Spleen (tissue), 7 donors: ENCODE measurements at regions not wholly inside any gene's neighbourhood (a gene's known extent, or its start where the extent isn't known, plus 50 kb on each side); places are given as distances from the start of the nearest gene placed in this dataset.

Source experiments
- POLR2A ChIP-seq, 3 donors: fragments of 450-650 bp; IDR thresholded peaks; one replicate each; pipeline ENCODE4 v1.5.1; 2017; ENCODE audit warnings: antibody characterized with exemption in 3 of 3, mild to moderate bottlenecking in 1 of 3
- POLR2AphosphoS5 ChIP-seq, 3 donors: sonication (generic); formaldehyde crosslinking; IDR thresholded peaks; one replicate each; pipeline ENCODE4 v1.5.1; 2017; ENCODE audit warnings: antibody characterized with exemption in 3 of 3
- TF ChIP-seq, protein P1 (sequence below), 11 experiments: fragments of 200-600 bp in 7 of 11; fragments of 450-650 bp in 4 of 11; sonication (generic) in 4 of 11; IDR thresholded peaks in 8 of 11; conservative IDR thresholded peaks in 3 of 11; 1 replicate in 7 of 11; 2 replicates in 4 of 11; pipeline versions ENCODE4 v1.4.0 to v1.8.0; 2016 to 2021; ENCODE audit warnings: antibody characterized with exemption in 11 of 11, inconsistent platforms in 4 of 11, mild to moderate bottlenecking in 1 of 11
- donor health status: DM: no; HTN: no; CAD: no; lungs with moderate emphysema.
- donor health status: DM: no; HTN: no; CAD: no.
- donor health status: DM: no; HTN: no; CAD: no.

DNA sequence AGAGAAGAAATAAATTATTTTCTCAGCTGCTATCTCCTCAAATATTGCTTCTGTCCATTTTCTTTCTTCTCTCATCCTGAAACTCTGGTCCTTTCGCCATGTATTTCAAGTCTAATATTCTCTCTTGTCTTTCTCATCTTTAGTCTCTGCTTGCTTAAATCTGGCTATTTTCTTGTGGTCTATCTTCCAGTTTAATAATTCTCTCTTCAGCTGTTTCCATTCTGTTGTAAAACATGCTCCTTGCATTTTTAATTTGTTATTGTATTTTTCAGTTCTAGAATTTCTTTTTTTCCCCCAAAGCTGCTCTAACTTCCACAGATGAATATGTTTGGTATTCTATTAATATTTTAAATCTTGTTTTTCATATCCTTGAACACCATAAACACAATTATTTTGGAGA, 70.1 kb upstream of the TMPRSS2 start:
- TF ChIP-seq, protein P1, sequence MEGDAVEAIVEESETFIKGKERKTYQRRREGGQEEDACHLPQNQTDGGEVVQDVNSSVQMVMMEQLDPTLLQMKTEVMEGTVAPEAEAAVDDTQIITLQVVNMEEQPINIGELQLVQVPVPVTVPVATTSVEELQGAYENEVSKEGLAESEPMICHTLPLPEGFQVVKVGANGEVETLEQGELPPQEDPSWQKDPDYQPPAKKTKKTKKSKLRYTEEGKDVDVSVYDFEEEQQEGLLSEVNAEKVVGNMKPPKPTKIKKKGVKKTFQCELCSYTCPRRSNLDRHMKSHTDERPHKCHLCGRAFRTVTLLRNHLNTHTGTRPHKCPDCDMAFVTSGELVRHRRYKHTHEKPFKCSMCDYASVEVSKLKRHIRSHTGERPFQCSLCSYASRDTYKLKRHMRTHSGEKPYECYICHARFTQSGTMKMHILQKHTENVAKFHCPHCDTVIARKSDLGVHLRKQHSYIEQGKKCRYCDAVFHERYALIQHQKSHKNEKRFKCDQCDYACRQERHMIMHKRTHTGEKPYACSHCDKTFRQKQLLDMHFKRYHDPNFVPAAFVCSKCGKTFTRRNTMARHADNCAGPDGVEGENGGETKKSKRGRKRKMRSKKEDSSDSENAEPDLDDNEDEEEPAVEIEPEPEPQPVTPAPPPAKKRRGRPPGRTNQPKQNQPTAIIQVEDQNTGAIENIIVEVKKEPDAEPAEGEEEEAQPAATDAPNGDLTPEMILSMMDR (IDR thresholded peaks at IDR 0.05 in 8 of 11, conservative IDR thresholded peaks at IDR 0.05 in 3 of 11), result no peak
- no peak for TF ChIP-seq POLR2A (IDR thresholded peaks at IDR 0.05)
- TF ChIP-seq POLR2AphosphoS5 (IDR thresholded peaks at IDR 0.05), result no peak
